BJ (cell line): ENCODE measurements at regions not wholly inside any gene's neighbourhood (a gene's known extent, or its start where the extent isn't known, plus 50 kb on each side); places are given as distances from the start of the nearest gene placed in this dataset.

ENCODE experiments used
- CTCF ChIA-PET: fragments of 350-600 bp; formaldehyde crosslinking; extraction: SDS; loops from one replicate; lab custom pipeline; 2021; ENCODE audit warnings: antibody characterized with exemption, inconsistent platforms; lab: Yijun Ruan, JAX
- POLR2A ChIA-PET: fragments of 300-600 bp; sonication (Branson Sonifier 250); formaldehyde crosslinking; extraction: SDS; loops from one replicate; lab custom pipeline; 2021; ENCODE audit warnings: antibody characterized with exemption; lab: Charles Lee
- DNase-seq: peaks from one replicate; pipeline ENCODE4 v3.0.0-alpha.2; 2011; ENCODE audit warnings: low read depth
- H3K27me3 ChIP-seq: 2 replicates; pipeline ENCODE4 v1.6.0; 2011; ENCODE audit warnings: low read length; ENCODE audit not compliant: control insufficient read depth, insufficient read depth
- H3K36me3 ChIP-seq: 2 replicates; pipeline ENCODE4 v1.5.1; 2011; ENCODE audit warnings: low read length; ENCODE audit not compliant: control insufficient read depth, insufficient read depth
- H3K4me3 ChIP-seq: 2 replicates; pipeline ENCODE4 v1.5.1; 2011; ENCODE audit warnings: low read depth, mild to moderate bottlenecking, control low read depth, low read length
- CTCF ChIP-seq: IDR thresholded peaks from 2 replicates; pipeline ENCODE4 v1.5.1; 2011; ENCODE audit warnings: low read depth, mild to moderate bottlenecking, control low read depth, inconsistent platforms, low read length, moderate library complexity; ENCODE audit not compliant: insufficient read depth

GRCh38 chr12:13603953-13604352 lies 377.4 kb downstream of the GRIN2B start:
- ChIA-PET CTCF (interaction anchor here (1.6 kb wide), 1 partner anchor 10 kb away, joined by 3 read pairs; no protein-coding TSS in a partner anchor), POLR2A (no interaction called here)
- no peaks in the 10 kb centered on the region for H3K36me3 ChIP-seq
- no peak for TF ChIP-seq CTCF
- no peaks in the 10 kb centered on the region for H3K27me3 ChIP-seq
- no peak for DNase-seq
- H3K4me3 ChIP-seq, result no peak overlapping the region

GRCh38 chr12:13602172-13602571 lies 379.2 kb downstream of the GRIN2B start:
- ChIA-PET POLR2A (no interaction called here), CTCF (no interaction called here)
- Histone ChIP-seq H3K36me3 (no peaks in the 10 kb centered on the region), H3K4me3 (no peak overlapping the region), H3K27me3 (no peaks in the 10 kb centered on the region)
- TF ChIP-seq CTCF, result no peak
- no peak for DNase-seq

- Histone ChIP-seq H3K36me3 (no peaks in the 10 kb centered on the region), H3K4me3 (no peak overlapping the region), H3K27me3 (no peaks in the 10 kb centered on the region)
- DNase-seq, result no peak
- POLR2A ChIA-PET, result no interaction called here
- CTCF ChIA-PET, result no interaction called here
- TF ChIP-seq CTCF, result no peak
These were observed 382.2 kb downstream of the GRIN2B start for GRCh38 chr12:13599176-13599575.

GRCh38 chr12:13597837-13598236 lies 383.6 kb downstream of the GRIN2B start:
- no peaks in the 10 kb centered on the region for H3K36me3 ChIP-seq
- H3K4me3 ChIP-seq, result no peak overlapping the region
- POLR2A ChIA-PET, result no interaction called here
- H3K27me3 ChIP-seq, result no peaks in the 10 kb centered on the region
- CTCF ChIA-PET, result interaction anchor here (1.1 kb wide), 1 partner anchor 64 kb away, joined by 3 read pairs; no protein-coding TSS in a partner anchor
- DNase-seq, result no peak
- TF ChIP-seq CTCF, result no peak

GRCh38 chr12:13597166-13597565 lies 384.2 kb downstream of the GRIN2B start:
- no peak for DNase-seq
- CTCF ChIA-PET, result no interaction called here
- POLR2A ChIA-PET, result no interaction called here
- Histone ChIP-seq H3K27me3 (no peaks in the 10 kb centered on the region), H3K36me3 (no peaks in the 10 kb centered on the region), H3K4me3 (no peak overlapping the region)
- no peak for TF ChIP-seq CTCF
